ENCODE measurements at regions not wholly inside any gene's neighbourhood (a gene's known extent, or its start where the extent isn't known, plus 50 kb on each side); places are given as distances from the start of the nearest gene placed in this dataset.
"Not testable (repeated sequence)": the region's sequence is repeated elsewhere in the genome, so short reads cannot be mapped to it uniquely, and the experiment has no call there.

DNA sequence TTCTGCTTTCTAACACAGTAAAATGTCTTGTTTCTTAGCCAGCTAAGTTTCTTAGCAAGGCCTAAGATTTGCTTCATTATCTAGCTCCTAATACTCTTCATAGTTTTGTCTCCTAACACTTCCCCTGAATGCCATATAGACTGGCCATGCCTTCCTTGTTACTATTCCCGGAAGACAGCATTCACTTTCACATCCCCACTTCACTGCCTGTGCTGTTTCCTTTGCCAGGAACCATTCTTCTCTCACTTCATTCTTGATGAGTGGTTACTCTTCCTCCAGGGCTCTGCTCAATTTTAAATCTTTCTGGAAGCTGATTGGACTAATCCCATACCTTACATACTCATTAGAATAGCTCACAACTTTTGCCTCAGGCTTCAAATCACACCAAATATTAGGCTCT lies 1510.2 kb upstream of the DDX18 start:
- H3K9ac ChIP-seq (ENCODE audit: insufficient read length) = no peak overlapping the region
- H3K9me3 ChIP-seq (ENCODE audit: low read depth, low read length) = no peaks in the 10 kb centered on the region
- DNase-seq (ENCODE audit: low read depth, low spot score) = no peak
- H3K4me3 ChIP-seq = no peak overlapping the region
- TF ChIP-seq FOXP2 (optimal IDR thresholded peaks at IDR 0.05; ENCODE audit: control extremely low read depth, extremely low read length, insufficient read depth) = no peak
- no peak for TF ChIP-seq EZH2 (IDR thresholded peaks at IDR 0.05)
- TF ChIP-seq POLR2AphosphoS5 (IDR thresholded peaks at IDR 0.05; ENCODE audit: borderline replicate concordance, low read depth, low read length) = no peak
- H3K27ac ChIP-seq = no peak overlapping the region
- H3K36me3 ChIP-seq (ENCODE audit: insufficient read depth, low read length) = no peaks in the 10 kb centered on the region

DNA sequence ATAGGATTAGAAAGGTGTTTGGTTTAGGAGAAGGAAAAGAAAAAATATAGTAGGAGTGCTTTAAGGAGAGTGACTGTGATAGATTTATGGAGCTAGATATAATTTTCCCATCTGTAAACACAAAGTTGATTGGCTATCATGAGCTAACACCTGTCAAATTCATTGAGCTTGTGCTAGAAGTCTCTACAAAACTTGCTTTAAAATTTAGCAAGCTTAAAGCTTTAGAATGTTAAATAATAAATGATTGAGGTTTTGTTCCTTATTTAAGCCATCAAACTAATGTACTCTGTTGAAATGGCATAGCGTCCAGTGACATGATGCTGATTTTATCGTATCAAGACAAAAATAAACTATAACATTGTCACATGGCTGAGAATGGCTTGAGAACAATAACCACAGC lies 1497.4 kb upstream of the DDX18 start:
- no peaks in the 10 kb centered on the region for H3K36me3 ChIP-seq (ENCODE audit: insufficient read depth, low read length)
- H3K9ac ChIP-seq (ENCODE audit: insufficient read length) = no peak overlapping the region
- DNase-seq (ENCODE audit: low read depth, low spot score) = no peak
- no peaks in the 10 kb centered on the region for H3K9me3 ChIP-seq (ENCODE audit: low read depth, low read length)
- H3K27ac ChIP-seq = no peak overlapping the region
- no peak overlapping the region for H3K4me3 ChIP-seq
- no peak for TF ChIP-seq POLR2AphosphoS5 (IDR thresholded peaks at IDR 0.05; ENCODE audit: borderline replicate concordance, low read depth, low read length)
- TF ChIP-seq FOXP2 (optimal IDR thresholded peaks at IDR 0.05; ENCODE audit: control extremely low read depth, extremely low read length, insufficient read depth) = no peak
- TF ChIP-seq EZH2 (IDR thresholded peaks at IDR 0.05) = no peak

DNA sequence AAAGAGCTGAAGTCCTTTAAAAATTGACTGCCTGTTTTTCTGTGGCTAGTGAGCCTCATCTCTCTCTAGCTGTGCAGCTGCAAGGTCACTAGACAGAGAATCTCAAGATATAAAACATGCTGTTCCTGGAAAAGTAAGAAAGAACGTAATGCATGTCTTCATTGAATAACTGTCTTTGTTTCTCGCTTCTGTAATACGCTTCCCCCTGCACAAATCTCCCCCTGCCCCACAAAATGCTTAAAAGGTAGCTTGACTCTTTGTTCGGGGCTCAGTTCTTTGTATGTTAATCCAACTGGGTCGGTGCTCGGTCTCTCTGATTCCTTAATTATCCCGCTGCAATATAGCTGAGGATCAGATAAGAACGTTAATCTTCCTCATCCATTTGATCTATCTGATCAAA lies 1495.9 kb upstream of the DDX18 start:
- not testable (repeated sequence) for H3K4me3 ChIP-seq; H3K27ac ChIP-seq; H3K36me3 ChIP-seq (ENCODE audit: insufficient read depth, low read length); H3K9me3 ChIP-seq (ENCODE audit: low read depth, low read length); H3K9ac ChIP-seq (ENCODE audit: insufficient read length); DNase-seq (ENCODE audit: low read depth, low spot score)

DNA sequence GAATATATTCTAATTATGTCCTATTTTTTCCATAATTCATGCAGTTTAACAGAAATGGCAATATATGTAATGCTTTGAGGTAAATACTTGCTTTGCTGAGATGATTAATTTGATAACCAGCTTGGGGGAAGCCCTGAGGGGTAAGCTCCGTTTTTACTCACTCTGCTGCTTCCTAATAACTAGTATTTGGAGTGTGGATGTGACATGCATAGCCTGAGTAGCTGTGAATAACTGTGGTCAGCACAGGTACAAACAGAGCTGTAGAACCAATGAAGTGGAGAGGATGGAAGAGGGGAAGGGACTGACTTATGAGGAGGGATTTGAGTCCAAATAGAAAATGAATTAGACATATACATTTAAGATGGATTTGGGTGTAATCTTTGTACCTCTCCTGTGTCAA lies 1495.5 kb upstream of the DDX18 start:
- TF ChIP-seq EZH2 (IDR thresholded peaks at IDR 0.05) = no peak
- no peak for TF ChIP-seq FOXP2 (optimal IDR thresholded peaks at IDR 0.05; ENCODE audit: control extremely low read depth, extremely low read length, insufficient read depth)
- TF ChIP-seq POLR2AphosphoS5 (IDR thresholded peaks at IDR 0.05; ENCODE audit: borderline replicate concordance, low read depth, low read length) = no peak
- Histone ChIP-seq H3K9me3 (ENCODE audit: low read depth, low read length) (no peaks in the 10 kb centered on the region), H3K36me3 (ENCODE audit: insufficient read depth, low read length) (no peaks in the 10 kb centered on the region), H3K4me3 (no peak overlapping the region), H3K9ac (ENCODE audit: insufficient read length) (no peak overlapping the region), H3K27ac (no peak overlapping the region)
- DNase-seq (ENCODE audit: low read depth, low spot score) = no peak

DNA sequence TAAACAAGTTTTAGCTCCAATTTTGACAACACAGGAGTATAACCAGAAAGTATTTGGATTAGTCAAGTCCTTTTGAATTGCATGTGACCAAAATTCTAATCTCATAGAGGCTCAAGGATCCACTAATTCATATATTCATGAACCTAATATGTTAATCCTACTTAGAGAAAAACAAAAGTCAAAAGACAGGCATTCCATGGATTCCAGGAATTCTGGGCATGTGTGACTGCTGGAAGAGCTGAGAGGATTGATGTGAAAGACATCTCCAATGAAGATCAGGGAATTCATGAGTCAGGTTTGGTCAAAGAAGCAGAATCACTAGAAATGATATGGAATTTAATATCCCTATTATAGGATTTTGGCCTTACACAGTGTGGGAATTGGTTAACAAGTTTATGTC lies 1494.6 kb upstream of the DDX18 start:
- no peak overlapping the region for H3K4me3 ChIP-seq
- H3K9me3 ChIP-seq (ENCODE audit: low read depth, low read length) = no peaks in the 10 kb centered on the region
- H3K27ac ChIP-seq = no peak overlapping the region
- H3K36me3 ChIP-seq (ENCODE audit: insufficient read depth, low read length) = no peaks in the 10 kb centered on the region
- DNase-seq (ENCODE audit: low read depth, low spot score) = no peak
- no peak for TF ChIP-seq EZH2 (IDR thresholded peaks at IDR 0.05)
- TF ChIP-seq FOXP2 (optimal IDR thresholded peaks at IDR 0.05; ENCODE audit: control extremely low read depth, extremely low read length, insufficient read depth) = no peak
- no peak for TF ChIP-seq POLR2AphosphoS5 (IDR thresholded peaks at IDR 0.05; ENCODE audit: borderline replicate concordance, low read depth, low read length)
- H3K9ac ChIP-seq (ENCODE audit: insufficient read length) = no peak overlapping the region

DNA sequence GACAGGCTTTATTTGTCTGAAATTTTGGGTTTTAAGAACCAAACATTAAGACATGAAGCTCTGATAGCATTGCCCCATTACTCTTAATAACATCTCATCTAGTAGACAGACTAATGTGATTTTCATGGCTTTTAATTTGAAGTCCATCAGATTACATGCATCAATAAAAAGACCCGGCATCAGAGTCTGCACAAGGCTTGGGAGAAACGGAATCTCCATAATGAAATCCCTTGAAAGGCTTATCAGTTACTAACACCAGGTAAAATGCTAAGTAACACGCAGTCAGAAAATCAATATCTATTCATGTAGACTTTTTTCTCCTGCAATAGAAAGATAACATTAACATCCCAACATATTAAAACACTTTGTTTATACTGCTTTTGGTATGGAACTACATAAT lies 1485.2 kb upstream of the DDX18 start:
- H3K9ac ChIP-seq (ENCODE audit: insufficient read length) = no peak overlapping the region
- no peak for TF ChIP-seq EZH2 (IDR thresholded peaks at IDR 0.05)
- no peak for TF ChIP-seq POLR2AphosphoS5 (IDR thresholded peaks at IDR 0.05; ENCODE audit: borderline replicate concordance, low read depth, low read length)
- H3K27ac ChIP-seq = no peak overlapping the region
- H3K4me3 ChIP-seq = no peak overlapping the region
- H3K36me3 ChIP-seq (ENCODE audit: insufficient read depth, low read length) = no peaks in the 10 kb centered on the region
- no peaks in the 10 kb centered on the region for H3K9me3 ChIP-seq (ENCODE audit: low read depth, low read length)
- no peak for DNase-seq (ENCODE audit: low read depth, low spot score)

DNA sequence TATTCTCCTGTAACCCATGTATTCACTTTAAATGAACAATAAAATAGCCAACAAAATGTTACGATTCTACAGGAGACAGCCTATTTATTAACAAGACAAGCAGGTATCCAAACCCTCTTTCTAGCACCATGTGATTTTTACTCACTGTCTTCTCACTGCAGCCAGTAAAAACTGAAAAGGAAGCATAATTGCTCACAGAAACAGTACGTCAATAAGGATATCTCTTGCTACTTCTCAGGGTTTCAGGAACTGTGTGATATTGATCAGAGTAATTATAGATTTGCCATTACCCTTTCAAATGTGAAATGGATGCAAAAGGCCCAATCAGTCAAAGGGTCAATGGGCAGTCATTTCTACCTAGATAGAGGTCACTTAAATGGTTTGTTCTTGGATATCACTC lies 1473.8 kb upstream of the DDX18 start:
- Histone ChIP-seq H3K36me3 (ENCODE audit: insufficient read depth, low read length) (no peaks in the 10 kb centered on the region), H3K9me3 (ENCODE audit: low read depth, low read length) (no peaks in the 10 kb centered on the region), H3K9ac (ENCODE audit: insufficient read length) (no peak overlapping the region), H3K27ac (no peak overlapping the region), H3K4me3 (no peak overlapping the region)
- no peak for DNase-seq (ENCODE audit: low read depth, low spot score)
- TF ChIP-seq EZH2 (IDR thresholded peaks at IDR 0.05) (no peak), POLR2AphosphoS5 (IDR thresholded peaks at IDR 0.05; ENCODE audit: borderline replicate concordance, low read depth, low read length) (no peak), FOXP2 (optimal IDR thresholded peaks at IDR 0.05; ENCODE audit: control extremely low read depth, extremely low read length, insufficient read depth) (no peak)

DNA sequence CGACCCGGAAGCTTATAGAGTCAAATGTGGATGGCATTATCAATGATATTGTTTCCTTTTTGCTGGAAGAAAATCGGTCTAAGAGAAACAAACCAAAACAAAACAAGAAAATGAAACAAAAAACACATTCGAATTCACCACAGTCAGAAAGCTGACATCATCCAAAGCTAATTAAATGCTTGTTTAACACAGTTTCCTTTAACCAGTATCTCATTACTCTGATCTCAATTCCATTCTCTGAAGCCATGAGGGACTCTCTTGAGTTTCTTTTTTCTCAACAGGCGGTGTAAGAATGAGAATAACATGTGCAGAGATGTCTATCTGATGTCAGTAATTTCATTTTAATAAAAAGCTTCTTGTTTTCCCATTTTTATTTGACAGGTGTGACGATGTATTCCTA lies 1448.3 kb upstream of the DDX18 start:
- H3K36me3 ChIP-seq (ENCODE audit: insufficient read depth, low read length) = no peaks in the 10 kb centered on the region
- no peak overlapping the region for H3K9ac ChIP-seq (ENCODE audit: insufficient read length)
- no peak for DNase-seq (ENCODE audit: low read depth, low spot score)

DNA sequence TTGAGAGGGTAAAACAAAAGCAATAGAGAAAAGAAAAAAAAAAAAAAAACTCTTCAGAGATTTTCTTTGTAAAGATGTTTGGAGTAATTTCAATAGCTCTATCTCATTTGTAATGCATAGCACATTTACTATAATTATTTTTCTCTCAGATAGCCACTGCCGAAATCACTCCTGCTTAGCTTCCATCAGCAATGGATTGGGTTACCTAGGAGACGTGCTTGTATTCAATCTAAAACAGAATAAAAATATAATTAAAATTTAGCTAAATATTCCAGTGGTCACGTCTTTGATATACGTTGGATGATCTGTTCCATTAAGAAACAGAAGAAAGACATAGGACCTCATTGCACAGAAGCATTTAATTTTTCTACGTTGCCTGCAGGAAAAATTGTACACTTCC lies 1435.7 kb upstream of the DDX18 start:
- H3K9ac ChIP-seq (ENCODE audit: insufficient read length) = no peak overlapping the region
- no peaks in the 10 kb centered on the region for H3K9me3 ChIP-seq (ENCODE audit: low read depth, low read length)
- TF ChIP-seq POLR2AphosphoS5 (IDR thresholded peaks at IDR 0.05; ENCODE audit: borderline replicate concordance, low read depth, low read length) (no peak), FOXP2 (optimal IDR thresholded peaks at IDR 0.05; ENCODE audit: control extremely low read depth, extremely low read length, insufficient read depth) (no peak), EZH2 (IDR thresholded peaks at IDR 0.05) (no peak)
- DNase-seq (ENCODE audit: low read depth, low spot score) = no peak
- no peak overlapping the region for H3K4me3 ChIP-seq
- H3K36me3 ChIP-seq (ENCODE audit: insufficient read depth, low read length) = no peaks in the 10 kb centered on the region
- no peak overlapping the region for H3K27ac ChIP-seq

More for the DNA sequence above, 1448.3 kb upstream of the DDX18 start:
- TF ChIP-seq POLR2AphosphoS5 (IDR thresholded peaks at IDR 0.05; ENCODE audit: borderline replicate concordance, low read depth, low read length) (no peak), FOXP2 (optimal IDR thresholded peaks at IDR 0.05; ENCODE audit: control extremely low read depth, extremely low read length, insufficient read depth) (no peak), EZH2 (IDR thresholded peaks at IDR 0.05) (no peak)
- H3K9me3 ChIP-seq (ENCODE audit: low read depth, low read length) = no peaks in the 10 kb centered on the region
- no peak overlapping the region for H3K4me3 ChIP-seq
- no peak overlapping the region for H3K27ac ChIP-seq

Measured in SK-N-MC (cell line).